ENCODE measurements at regions not wholly inside any gene's neighbourhood (a gene's known extent, or its start where the extent isn't known, plus 50 kb on each side); places are given as distances from the start of the nearest gene placed in this dataset.

GRCh38 chr4:104574371-104574770, 79.7 kb upstream of the CXXC4 start:
- DNase-seq (ENCODE audit: low read depth in 1 of 2, low spot score in 2 of 2): no peak
- Histone ChIP-seq H2BK20ac (ENCODE audit: low read length) (no peak overlapping the region), H2BK120ac (replicated peaks; ENCODE audit: low read depth, low read length) (no peak overlapping the region), H3K23me2 (ENCODE audit: low read depth, low read length) (no peaks in the 10 kb centered on the region), H3K14ac (ENCODE audit: insufficient read length) (no peak overlapping the region), H3K56ac (replicated peaks; ENCODE audit: insufficient read length, low read depth, low read length) (no peak overlapping the region), H3K27me3 (replicated peaks in 1 of 4; ENCODE audit: control insufficient read depth in 3 of 4, extremely low read depth in 1 of 4, insufficient read depth in 3 of 4, low read length in 3 of 4) (no peaks in the 10 kb centered on the region), H3K79me1 (ENCODE audit: low read depth, low read length) (no peaks in the 10 kb centered on the region), H3K4ac (replicated peaks; ENCODE audit: insufficient read length, low read depth, low read length) (no peak overlapping the region), H3K9ac (replicated peaks in 1 of 4; ENCODE audit: extremely low read depth in 1 of 4, low read depth in 3 of 4, low read length in 3 of 4) (no peak overlapping the region), H4K8ac (ENCODE audit: extremely low read depth, insufficient read depth, low read length) (no peak overlapping the region), H3K36me3 (ENCODE audit: control insufficient read depth in 2 of 4, insufficient read depth in 4 of 4, low read length in 3 of 4) (no peaks in the 10 kb centered on the region), H2BK15ac (ENCODE audit: low read length) (no peak overlapping the region), H3K27ac (ENCODE audit: low read depth, low read length) (no peak overlapping the region), H3K23ac (ENCODE audit: insufficient read length) (no peak overlapping the region), H3K4me3 (ENCODE audit: extremely low read depth in 1 of 4, insufficient read depth in 2 of 4, low read depth in 3 of 4, low read length in 4 of 4) (no peak overlapping the region), H4K20me1 (replicated peaks in 1 of 2; ENCODE audit: control insufficient read depth in 1 of 2, insufficient read depth in 2 of 2, low read length in 2 of 2) (no peaks in the 10 kb centered on the region), H3K79me2 (ENCODE audit: control insufficient read depth in 1 of 2, insufficient read depth in 2 of 2, low read length in 2 of 2) (no peaks in the 10 kb centered on the region), H2BK12ac (ENCODE audit: low read depth, low read length) (no peak overlapping the region), H2AK5ac (ENCODE audit: low read depth, low read length) (no peak overlapping the region), H4K5ac (ENCODE audit: insufficient read length, low read depth, low read length) (no peak overlapping the region), H3K9me3 (ENCODE audit: insufficient read depth in 2 of 2, low read depth in 1 of 2, low read length in 1 of 2) (no peaks in the 10 kb centered on the region), H2AFZ (ENCODE audit: low read length) (no peak overlapping the region), H3K4me1 (replicated peaks in 1 of 4; ENCODE audit: control insufficient read depth in 3 of 4, insufficient read depth in 4 of 4, low read length in 3 of 4) (peaks cover 0 to 4% (median 0%) of the 10 kb centered on the region in 4 experiments; a peak in 1 of 7 replicates), H3K4me2 (ENCODE audit: insufficient read depth in 1 of 2, low read depth in 2 of 2, low read length in 2 of 2) (no peak overlapping the region), H3K18ac (ENCODE audit: extremely low read depth, low read length) (no peak overlapping the region), H4K91ac (replicated peaks; ENCODE audit: insufficient read length, low read length) (no peak overlapping the region), H2BK5ac (ENCODE audit: low read depth, low read length) (no peak overlapping the region)
- WGBS, 2 experiments (ENCODE audit: extremely low coverage in 1 of 2, insufficient coverage in 1 of 2, insufficient read length in 1 of 2, insufficient replicate concordance in 2 of 2, low coverage in 1 of 2, low lambda C conversion rate in 2 of 2, missing lambda C conversion rate in 1 of 2): 92% methylated on average over 4 of the region's 4 CpGs; no CpG with 5 or more reads in 1 of the 2 experiments
- ChIA-PET POLR2A (ENCODE audit: partially characterized antibody) (no interaction called here), CTCF (ENCODE audit: partially characterized antibody) (no interaction called here)
- no peak for FAIRE-seq
- no peak for TF ChIP-seq CHD1 (IDR thresholded peaks at IDR 0.05; ENCODE audit: low read depth, low read length)
- no peak for TF ChIP-seq YY1 (IDR thresholded peaks at IDR 0.05; ENCODE audit: low read depth, low read length)
- no peak for TF ChIP-seq PHF8 (conservative IDR thresholded peaks at IDR 0.05; ENCODE audit: low read depth, low read length)
- TF ChIP-seq SIN3A (conservative IDR thresholded peaks at IDR 0.05 in 1 of 2, IDR thresholded peaks at IDR 0.05 in 1 of 2; ENCODE audit: low read depth in 1 of 2, low read length in 2 of 2): no peak
- TF ChIP-seq SAP30 (IDR thresholded peaks at IDR 0.05; ENCODE audit: insufficient read depth, insufficient replicate concordance, low read length): no peak
- TF ChIP-seq TBP (IDR thresholded peaks at IDR 0.05; ENCODE audit: low read depth, low read length): no peak
- no peak for TF ChIP-seq SUZ12 (IDR thresholded peaks at IDR 0.05; ENCODE audit: low read length)
- no peak for TF ChIP-seq SP2 (IDR thresholded peaks at IDR 0.05; ENCODE audit: low read length)
- TF ChIP-seq MAX (IDR thresholded peaks at IDR 0.05): no peak
- TF ChIP-seq NANOG (IDR thresholded peaks at IDR 0.05; ENCODE audit: insufficient read depth, low read depth, low read length, poor library complexity, severe bottlenecking): no peak
- no peak for TF ChIP-seq RBBP5 (IDR thresholded peaks at IDR 0.05; ENCODE audit: borderline replicate concordance, low read depth, low read length)
- TF ChIP-seq CTCF (IDR thresholded peaks at IDR 0.05; ENCODE audit: control extremely low read depth in 1 of 3, insufficient read depth in 1 of 3, low read depth in 1 of 3, low read length in 3 of 3): no peak

Data from H1 (cell line).